Panc1 (cell line): ENCODE measurements at regions not wholly inside any gene's neighbourhood (a gene's known extent, or its start where the extent isn't known, plus 50 kb on each side); places are given as distances from the start of the nearest gene placed in this dataset.
"Not testable (repeated sequence)": the region's sequence is repeated elsewhere in the genome, so short reads cannot be mapped to it uniquely, and the experiment has no call there.

Experiments used
- ATAC-seq: fragments of 200-7000 bp; cut with Tn5 transposase; 2 replicates; pipeline ENCODE4 v1.9.1; 2020; ENCODE audit warnings: mild to moderate bottlenecking, moderate library complexity
- BruUV-seq: library from RNA; stranded (reverse); fragments of 400-500 nt; replicated peaks from 2 replicates; lab custom pipeline; 2021; lab: Mats Ljungman, UMichigan
- CTCF ChIA-PET: fragments of 300-600 bp; sonication (Branson Sonifier 250); formaldehyde crosslinking; loops from one replicate; lab custom pipeline; 2022; ENCODE audit warnings: antibody characterized with exemption; lab: Charles Lee
- POLR2A ChIA-PET: fragments of 300-600 bp; sonication (Branson Sonifier 250); formaldehyde crosslinking; loops from one replicate; lab custom pipeline; 2022; ENCODE audit warnings: antibody characterized with exemption; lab: Charles Lee
- DNase-seq: peaks from one replicate; pipeline ENCODE4 v3.0.0-alpha.2; 2010; ENCODE audit warnings: low read depth, low spot score
- H3K27ac ChIP-seq: 2 replicates; pipeline ENCODE4 v1.5.1; 2011; ENCODE audit warnings: mild to moderate bottlenecking, low read length, inconsistent platforms
- H3K27me3 ChIP-seq: fragments of 200-500 bp; sonication (Bioruptor generic); 2 replicates; pipeline ENCODE4 v1.6.0; 2014; ENCODE audit warnings: low read length, inconsistent platforms; ENCODE audit not compliant: control insufficient read depth, insufficient read depth
- H3K36me3 ChIP-seq: fragments of 200-500 bp; sonication (Bioruptor generic); 2 replicates; pipeline ENCODE4 v1.5.1; 2014; ENCODE audit warnings: inconsistent platforms, mild to moderate bottlenecking, low read length, moderate library complexity; ENCODE audit not compliant: control insufficient read depth, insufficient read depth
- H3K4me1 ChIP-seq: 2 replicates; pipeline ENCODE4 v1.5.1; 2011; ENCODE audit warnings: inconsistent platforms, mild to moderate bottlenecking, low read length, moderate library complexity; ENCODE audit not compliant: control insufficient read depth, insufficient read depth
- H3K4me3 ChIP-seq, 2 experiments: 2 replicates each; pipeline ENCODE4 v1.5.1; 2011 to 2012; ENCODE audit warnings: low read depth in 2 of 2, low read length in 2 of 2, mild to moderate bottlenecking in 2 of 2, inconsistent platforms in 1 of 2, moderate library complexity in 1 of 2
- H3K9me3 ChIP-seq: fragments of 200-500 bp; sonication (Bioruptor generic); 2 replicates; pipeline ENCODE4 v1.5.1; 2014; ENCODE audit warnings: low read depth, mild to moderate bottlenecking, inconsistent platforms, low read length, moderate library complexity; ENCODE audit not compliant: control insufficient read depth, insufficient read depth
- POLR2AphosphoS5 ChIP-seq: IDR thresholded peaks from 2 replicates; pipeline ENCODE4 v1.6.1; 2012; ENCODE audit warnings: mild to moderate bottlenecking, low read depth, low read length, moderate library complexity
- SIN3A ChIP-seq: IDR thresholded peaks from 2 replicates; pipeline ENCODE4 v1.6.1; 2012; ENCODE audit warnings: low read depth, mild to moderate bottlenecking, low read length, moderate library complexity, borderline replicate concordance; ENCODE audit not compliant: insufficient read depth
- TCF7L2 ChIP-seq: IDR thresholded peaks from 2 replicates; pipeline ENCODE4 v1.6.1; 2011; ENCODE audit warnings: mild to moderate bottlenecking, low read depth, low read length, inconsistent platforms
- in situ Hi-C: cut with HindIII; loops from 2 replicates; pipeline ENCODE4 v1.10.0; 2016; ENCODE audit warnings: low sequenced_read_pairs, low pct_unique_long_range_greater_than_20kb
- intact Hi-C: fragments of 100-400 bp; cut with micrococcal nuclease; formaldehyde crosslinking; loops from one replicate; pipeline ENCODE4 v1.10.0; 2022; ENCODE audit not compliant: unreplicated experiment
- TF ChIP-seq, protein P1 (sequence below), 2 experiments: IDR thresholded peaks; 2 replicates each; pipeline ENCODE4 v1.6.1; 2011 to 2012; ENCODE audit warnings: low read depth in 2 of 2, control low read depth in 1 of 2, low read length in 1 of 2, mild to moderate bottlenecking in 1 of 2, moderate library complexity in 1 of 2; ENCODE audit not compliant: insufficient read depth in 1 of 2
- TF ChIP-seq, protein P2 (sequence below): fragments of 450-650 bp; IDR thresholded peaks from 2 replicates; pipeline ENCODE4 v1.5.1; 2017; ENCODE audit warnings: mild to moderate bottlenecking

DNA sequence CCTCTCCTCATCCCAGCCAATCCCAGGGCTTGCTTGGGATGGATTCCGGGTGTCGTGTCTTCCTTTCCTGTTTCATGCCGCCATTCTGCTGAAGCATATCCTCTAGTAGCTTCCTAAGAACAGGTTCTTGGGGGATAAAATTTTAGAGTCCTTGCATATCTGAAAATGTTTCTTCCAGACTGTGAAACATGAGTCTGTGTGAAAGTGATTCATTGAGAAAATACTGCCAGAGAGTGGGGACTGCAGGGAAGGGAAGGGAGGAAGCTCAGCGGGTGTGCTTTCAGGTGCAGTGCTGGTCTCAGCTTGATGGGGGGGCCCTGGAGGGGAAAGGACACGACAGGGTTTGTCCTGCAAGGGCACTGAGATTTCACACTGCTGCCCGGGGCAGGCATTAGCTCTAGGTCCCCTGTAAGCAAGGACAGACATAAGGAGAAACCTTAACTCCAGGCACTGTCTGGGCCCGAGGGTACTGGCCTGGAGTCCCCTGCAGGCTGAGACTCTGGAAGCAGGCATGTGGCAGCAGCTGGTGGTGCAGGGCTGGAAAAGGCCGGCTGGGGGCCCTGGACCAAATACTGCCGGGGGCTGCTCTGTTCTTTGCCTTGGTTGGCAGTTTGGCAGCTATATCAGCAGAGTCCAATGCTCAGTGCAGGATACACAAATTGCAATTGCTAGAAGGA lies 97.6 kb upstream of the HS6ST1 start:
- ATAC-seq (peak; percentile 64; the same call in 1 of the 2 replicates), DNase-seq (no peak)
- Histone ChIP-seq H3K4me3 (no peak overlapping the region), H3K27me3 (no peaks in the 10 kb centered on the region), H3K4me1 (no peaks in the 10 kb centered on the region), H3K27ac (no peak overlapping the region), H3K9me3 (no peaks in the 10 kb centered on the region), H3K36me3 (no peaks in the 10 kb centered on the region)
- no TSS peak for BruUV-seq
- in situ Hi-C loops (no loop called here), intact Hi-C loops (no loop called here)
- no peak for TF ChIP-seq POLR2AphosphoS5
- TF ChIP-seq, protein P1, sequence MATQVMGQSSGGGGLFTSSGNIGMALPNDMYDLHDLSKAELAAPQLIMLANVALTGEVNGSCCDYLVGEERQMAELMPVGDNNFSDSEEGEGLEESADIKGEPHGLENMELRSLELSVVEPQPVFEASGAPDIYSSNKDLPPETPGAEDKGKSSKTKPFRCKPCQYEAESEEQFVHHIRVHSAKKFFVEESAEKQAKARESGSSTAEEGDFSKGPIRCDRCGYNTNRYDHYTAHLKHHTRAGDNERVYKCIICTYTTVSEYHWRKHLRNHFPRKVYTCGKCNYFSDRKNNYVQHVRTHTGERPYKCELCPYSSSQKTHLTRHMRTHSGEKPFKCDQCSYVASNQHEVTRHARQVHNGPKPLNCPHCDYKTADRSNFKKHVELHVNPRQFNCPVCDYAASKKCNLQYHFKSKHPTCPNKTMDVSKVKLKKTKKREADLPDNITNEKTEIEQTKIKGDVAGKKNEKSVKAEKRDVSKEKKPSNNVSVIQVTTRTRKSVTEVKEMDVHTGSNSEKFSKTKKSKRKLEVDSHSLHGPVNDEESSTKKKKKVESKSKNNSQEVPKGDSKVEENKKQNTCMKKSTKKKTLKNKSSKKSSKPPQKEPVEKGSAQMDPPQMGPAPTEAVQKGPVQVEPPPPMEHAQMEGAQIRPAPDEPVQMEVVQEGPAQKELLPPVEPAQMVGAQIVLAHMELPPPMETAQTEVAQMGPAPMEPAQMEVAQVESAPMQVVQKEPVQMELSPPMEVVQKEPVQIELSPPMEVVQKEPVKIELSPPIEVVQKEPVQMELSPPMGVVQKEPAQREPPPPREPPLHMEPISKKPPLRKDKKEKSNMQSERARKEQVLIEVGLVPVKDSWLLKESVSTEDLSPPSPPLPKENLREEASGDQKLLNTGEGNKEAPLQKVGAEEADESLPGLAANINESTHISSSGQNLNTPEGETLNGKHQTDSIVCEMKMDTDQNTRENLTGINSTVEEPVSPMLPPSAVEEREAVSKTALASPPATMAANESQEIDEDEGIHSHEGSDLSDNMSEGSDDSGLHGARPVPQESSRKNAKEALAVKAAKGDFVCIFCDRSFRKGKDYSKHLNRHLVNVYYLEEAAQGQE (IDR thresholded peaks at IDR 0.05; ENCODE audit: insufficient read depth in 1 of 2, low read depth in 2 of 2, low read length in 1 of 2) = no peak
- no peak for TF ChIP-seq SIN3A
- TF ChIP-seq, protein P2, sequence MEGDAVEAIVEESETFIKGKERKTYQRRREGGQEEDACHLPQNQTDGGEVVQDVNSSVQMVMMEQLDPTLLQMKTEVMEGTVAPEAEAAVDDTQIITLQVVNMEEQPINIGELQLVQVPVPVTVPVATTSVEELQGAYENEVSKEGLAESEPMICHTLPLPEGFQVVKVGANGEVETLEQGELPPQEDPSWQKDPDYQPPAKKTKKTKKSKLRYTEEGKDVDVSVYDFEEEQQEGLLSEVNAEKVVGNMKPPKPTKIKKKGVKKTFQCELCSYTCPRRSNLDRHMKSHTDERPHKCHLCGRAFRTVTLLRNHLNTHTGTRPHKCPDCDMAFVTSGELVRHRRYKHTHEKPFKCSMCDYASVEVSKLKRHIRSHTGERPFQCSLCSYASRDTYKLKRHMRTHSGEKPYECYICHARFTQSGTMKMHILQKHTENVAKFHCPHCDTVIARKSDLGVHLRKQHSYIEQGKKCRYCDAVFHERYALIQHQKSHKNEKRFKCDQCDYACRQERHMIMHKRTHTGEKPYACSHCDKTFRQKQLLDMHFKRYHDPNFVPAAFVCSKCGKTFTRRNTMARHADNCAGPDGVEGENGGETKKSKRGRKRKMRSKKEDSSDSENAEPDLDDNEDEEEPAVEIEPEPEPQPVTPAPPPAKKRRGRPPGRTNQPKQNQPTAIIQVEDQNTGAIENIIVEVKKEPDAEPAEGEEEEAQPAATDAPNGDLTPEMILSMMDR = no peak
- no peak for TF ChIP-seq TCF7L2
- ChIA-PET CTCF (no interaction called here), POLR2A (no interaction called here)

DNA sequence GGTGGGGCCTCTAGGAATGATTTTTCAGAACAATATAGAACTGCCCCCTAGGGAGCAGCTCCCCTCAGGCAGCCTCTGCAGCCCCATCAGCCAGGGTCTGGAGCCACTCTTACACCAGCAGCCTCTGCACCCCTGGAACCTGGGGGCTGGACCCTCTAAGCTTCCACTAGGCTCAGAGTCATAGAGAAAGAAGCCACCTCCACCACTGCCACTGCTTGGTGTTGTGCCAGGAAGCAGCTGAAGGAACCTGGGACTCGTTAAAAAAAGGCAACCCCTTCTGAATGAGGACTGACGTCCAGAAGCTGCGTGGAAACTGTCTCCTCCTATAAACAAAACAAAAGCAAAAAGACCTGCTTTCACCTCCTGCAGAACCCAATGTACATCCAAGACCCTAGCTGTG lies 98.1 kb upstream of the HS6ST1 start:
- ATAC-seq (no peak), DNase-seq (no peak)
- CTCF ChIA-PET = no interaction called here
- Histone ChIP-seq H3K27me3 (no peaks in the 10 kb centered on the region), H3K4me3 (no peak overlapping the region), H3K27ac (no peak overlapping the region), H3K9me3 (no peaks in the 10 kb centered on the region), H3K4me1 (no peaks in the 10 kb centered on the region), H3K36me3 (no peaks in the 10 kb centered on the region)
- POLR2A ChIA-PET = no interaction called here
- no TSS peak for BruUV-seq
- in situ Hi-C loops (no loop called here), intact Hi-C loops (no loop called here)
- TF ChIP-seq, protein P1 (IDR thresholded peaks at IDR 0.05; ENCODE audit: insufficient read depth in 1 of 2, low read depth in 2 of 2, low read length in 1 of 2) = no peak
- TF ChIP-seq, protein P2 = no peak
- TF ChIP-seq POLR2AphosphoS5 = no peak
- TF ChIP-seq SIN3A = no peak
- no peak for TF ChIP-seq TCF7L2

DNA sequence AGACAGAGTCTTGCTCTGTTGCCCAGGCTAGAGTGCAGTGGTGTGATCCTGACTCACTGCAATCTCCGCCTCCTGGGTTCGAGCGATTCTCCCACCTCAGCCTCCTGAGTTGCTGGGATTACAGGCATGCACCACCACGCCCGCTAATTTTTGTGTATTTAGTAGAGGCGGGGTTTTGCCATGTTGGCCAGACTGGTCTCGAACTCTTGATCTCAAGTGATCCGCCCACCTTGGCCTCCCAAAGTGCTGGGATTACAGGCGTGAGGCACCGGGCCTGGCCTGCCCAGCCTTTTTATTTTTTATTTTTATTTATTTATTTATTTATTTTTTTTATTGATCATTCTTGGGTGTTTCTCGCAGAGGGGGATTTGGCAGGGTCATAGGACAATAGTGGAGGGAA lies 98.6 kb upstream of the HS6ST1 start:
- POLR2A ChIA-PET, H3K36me3 ChIP-seq, ATAC-seq, intact Hi-C loops, H3K9me3 ChIP-seq, BruUV-seq, in situ Hi-C loops, DNase-seq, CTCF ChIA-PET, H3K4me1 ChIP-seq, H3K27ac ChIP-seq, H3K27me3 ChIP-seq, H3K4me3 ChIP-seq: not testable (repeated sequence)
